GM19468 (cell line): ENCODE measurements at regions not wholly inside any gene's neighbourhood (a gene's known extent, or its start where the extent isn't known, plus 50 kb on each side); places are given as distances from the start of the nearest gene placed in this dataset.

Source experiments
- ATAC-seq: cut with Tn5 transposase; IDR thresholded peaks from one replicate; pipeline ENCODE4 v1.9.1; 2021; ENCODE audit warnings: mild to moderate bottlenecking, moderate library complexity, moderate number of reproducible peaks; ENCODE audit not compliant: unreplicated experiment; ENCODE audit errors: extremely low read depth

DNA sequence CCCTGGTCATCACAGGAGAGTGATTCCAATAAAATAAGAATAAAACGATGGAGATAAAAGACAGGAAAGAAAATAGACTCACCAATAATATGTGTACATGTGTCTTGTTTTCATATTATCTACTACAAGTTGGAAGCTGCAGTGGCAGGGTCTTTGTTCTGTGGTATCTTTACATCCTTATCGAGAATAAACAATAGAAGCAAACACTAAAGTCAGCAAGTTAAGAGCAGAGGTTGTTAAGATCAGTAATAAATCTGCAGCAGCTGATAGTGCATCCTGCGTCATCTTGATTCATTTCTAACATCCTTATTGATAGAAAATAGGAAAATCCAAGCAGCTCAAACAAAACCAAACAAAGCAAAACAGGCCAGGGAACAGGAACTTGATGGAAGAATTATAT, 107.4 kb downstream of the RPS29 start:
- no peak for ATAC-seq

- no peak for ATAC-seq
Observed at GRCh38 chr14:49467091-49467490, 119.1 kb downstream of the RPS29 start.

DNA sequence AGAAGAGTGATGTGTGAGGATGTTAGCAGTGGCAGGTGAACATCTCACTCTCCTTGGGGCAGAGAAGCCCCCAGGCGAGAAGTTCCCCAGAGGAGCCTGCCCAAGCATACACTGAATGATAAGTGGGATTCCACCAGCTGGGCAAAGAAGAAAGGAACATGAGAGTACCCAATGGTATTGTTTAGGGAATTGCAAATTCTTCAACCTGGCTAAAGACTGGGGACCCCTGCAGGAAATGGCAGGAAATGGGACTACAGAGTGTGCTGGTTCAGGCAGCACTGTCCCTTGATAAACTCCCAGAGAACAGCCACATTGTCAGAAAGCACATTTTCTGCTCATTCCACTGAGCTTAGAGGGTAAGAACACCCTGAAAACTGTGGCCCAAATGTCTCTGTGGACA, 121.3 kb downstream of the RPS29 start:
- no peak for ATAC-seq

DNA sequence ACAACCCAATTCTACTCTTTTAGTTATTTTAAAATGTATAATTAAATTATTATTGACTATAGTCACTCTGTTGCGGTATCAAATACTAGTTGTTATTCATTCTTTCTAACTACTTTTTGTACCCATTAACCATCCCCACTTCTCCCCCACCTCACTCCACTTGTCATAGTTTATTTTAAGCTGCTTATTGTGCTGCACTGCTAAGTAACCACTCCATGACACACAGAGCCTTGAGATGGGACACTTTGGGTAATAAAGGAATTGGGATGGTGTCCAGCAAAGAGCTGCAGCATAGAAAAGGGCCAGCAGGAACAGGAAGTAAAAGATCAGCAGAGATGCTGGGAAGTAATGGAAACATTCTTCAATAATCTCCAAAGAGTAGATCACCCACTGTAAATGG, 123.0 kb downstream of the RPS29 start:
- no peak for ATAC-seq

DNA sequence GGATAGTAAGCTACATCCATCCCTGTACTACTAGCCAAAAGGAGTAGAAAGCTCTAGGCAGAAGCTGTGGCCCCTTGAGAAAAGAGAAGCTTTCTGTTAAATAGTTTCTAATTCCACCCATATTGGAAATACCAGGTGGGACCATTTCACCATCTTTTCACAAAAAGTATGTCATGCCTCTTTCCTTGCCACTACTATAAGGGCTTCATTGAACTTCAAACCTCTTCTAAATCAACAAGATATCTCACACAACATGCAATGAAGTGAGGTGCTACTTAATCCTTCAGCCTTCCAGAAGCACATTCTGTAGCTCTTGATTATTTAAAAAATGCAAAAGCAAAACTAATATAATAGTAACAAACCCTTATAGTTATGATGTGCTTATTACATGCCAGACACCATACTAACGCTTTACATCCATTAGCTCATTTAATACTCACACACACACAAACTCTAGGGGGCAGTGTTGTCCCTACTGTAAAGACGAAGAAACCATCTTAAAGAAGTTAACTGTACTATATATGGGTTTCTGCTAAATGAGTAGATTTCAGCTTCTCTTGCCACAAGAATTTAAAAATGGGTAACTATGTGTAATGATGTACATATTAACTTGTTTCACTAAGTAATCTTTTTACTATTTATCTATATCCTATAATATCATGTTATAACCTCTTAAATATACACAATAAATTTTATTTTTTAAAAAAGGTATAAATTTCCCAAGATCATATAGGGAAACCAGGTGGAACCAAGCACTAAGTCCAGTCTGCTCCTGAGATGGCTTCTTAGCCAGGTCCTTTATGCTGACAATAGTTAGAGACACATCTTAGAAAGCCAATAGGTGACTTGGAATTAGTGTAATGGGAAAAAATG, 124.4 kb downstream of the RPS29 start:
- peak; percentile 76 for ATAC-seq

DNA sequence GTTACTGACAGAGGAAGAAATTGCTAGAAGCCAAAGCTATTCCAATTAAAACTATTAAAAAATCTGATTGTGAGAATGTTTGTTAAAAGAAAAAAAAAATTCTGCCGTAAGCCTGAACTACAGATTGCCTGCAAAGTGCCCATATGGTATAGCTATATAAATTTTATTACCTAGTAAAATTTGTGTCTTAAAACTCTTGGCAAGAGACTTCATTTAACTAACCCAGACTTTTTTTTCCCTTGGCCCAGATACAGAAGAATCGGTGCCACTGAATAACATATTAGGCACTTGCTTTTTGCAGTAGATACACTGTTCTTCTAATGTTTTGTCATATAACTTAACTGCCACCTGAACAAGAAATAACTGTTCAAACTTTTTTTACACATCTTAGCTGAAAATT, 125.5 kb downstream of the RPS29 start:
- ATAC-seq = no peak

GRCh38 chr14:49456589-49456988, 129.6 kb downstream of the RPS29 start:
- ATAC-seq = no peak

DNA sequence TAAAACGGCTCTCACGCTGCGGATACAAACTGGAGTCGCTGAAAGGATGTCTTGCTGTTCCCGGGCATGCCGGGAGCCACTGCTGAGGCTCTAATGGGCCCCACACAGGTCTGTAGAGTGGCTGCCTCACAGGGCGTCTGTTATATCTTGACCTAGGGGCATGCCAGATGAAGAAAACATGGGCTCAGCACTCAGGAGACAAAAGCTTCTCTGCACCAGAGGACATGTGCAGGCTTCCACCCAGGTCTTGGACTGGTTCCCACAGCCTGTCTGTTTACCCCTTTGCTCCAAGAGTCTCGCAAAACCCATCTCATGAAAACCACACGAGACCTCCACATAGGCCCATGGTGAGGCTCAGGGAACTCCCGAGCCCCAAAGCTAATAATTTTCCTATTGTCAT, 134.2 kb downstream of the RPS29 start:
- no peak for ATAC-seq

DNA sequence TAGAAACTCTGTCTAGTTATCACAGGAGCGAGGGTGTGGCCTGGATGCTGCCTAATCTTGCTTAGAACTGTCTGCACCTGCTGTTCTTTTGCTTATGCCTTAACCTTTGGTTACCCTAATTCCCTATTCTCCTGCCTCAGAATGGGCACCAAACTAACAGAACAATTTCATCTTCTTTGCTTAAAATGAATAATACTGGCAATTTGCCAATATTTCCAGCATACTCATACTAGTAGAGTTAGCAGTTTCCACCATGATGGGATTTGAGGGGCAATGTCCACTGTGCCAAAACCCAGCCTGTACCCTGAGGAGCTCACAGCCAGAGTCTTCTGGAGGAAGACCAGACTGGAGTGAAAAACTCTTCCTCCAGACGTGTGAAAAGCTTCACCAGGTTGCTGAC, 136.4 kb downstream of the RPS29 start:
- ATAC-seq = no peak

DNA sequence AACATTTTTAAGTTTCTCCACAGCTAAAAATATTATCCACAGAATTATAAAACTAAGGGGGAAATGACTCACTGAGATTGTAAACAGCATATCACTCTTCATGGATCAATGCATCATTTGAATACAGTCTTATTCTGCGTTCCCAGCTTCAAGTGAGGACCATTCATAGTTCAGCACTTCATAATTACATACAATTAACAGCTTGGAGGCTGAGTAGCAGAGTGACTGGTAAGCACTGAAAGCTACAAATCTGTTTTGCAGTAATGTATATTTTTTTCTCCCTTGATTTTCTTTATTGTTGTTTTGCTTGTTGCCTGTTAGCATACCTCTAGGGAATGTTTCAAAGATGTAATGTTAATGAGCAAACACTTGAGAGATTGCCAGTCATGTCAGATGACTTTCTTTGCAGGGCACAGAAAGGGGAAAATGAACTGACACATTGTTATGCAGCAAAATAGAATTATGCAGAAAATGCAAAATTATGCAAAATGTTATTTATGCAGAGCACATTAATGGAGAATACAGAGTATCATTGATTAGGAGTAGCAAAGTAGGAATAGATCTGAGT, 138.6 kb downstream of the RPS29 start:
- no peak for ATAC-seq

- no peak for ATAC-seq
Observed at GRCh38 chr14:49446801-49447200, 139.4 kb downstream of the RPS29 start.

DNA sequence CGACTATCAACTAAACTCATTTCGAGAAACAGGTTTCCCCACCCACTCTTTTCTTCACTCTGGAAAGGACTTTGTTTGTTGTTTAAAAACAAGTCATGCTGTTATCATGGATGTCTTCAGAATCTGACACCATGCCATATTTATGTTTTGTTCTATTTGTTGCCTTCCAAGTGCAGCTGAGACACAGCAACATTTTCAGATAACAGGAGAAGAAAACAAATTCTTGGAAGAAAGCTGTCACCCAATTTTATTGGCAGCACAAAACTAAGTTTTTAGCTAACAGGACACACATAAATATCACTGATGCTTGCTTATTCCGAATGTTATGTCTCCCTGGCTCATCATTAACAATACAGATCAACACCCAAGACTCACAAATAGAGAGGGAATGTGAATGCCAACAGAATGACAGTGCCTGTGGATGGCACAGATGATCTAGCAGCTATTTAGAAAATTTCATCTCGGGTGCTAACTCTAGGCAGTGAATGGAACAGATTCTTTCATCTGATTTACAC, 147.9 kb downstream of the RPS29 start:
- no peak for ATAC-seq

GRCh38 chr14:49428076-49428475, 158.1 kb downstream of the RPS29 start:
- no peak for ATAC-seq

GRCh38 chr14:49427117-49427516, 159.1 kb downstream of the RPS29 start:
- ATAC-seq = no peak

GRCh38 chr14:49425921-49426320, 160.3 kb downstream of the RPS29 start:
- no peak for ATAC-seq

GRCh38 chr14:49424436-49425331, 161.5 kb downstream of the RPS29 start:
- no peak for ATAC-seq

GRCh38 chr14:49420201-49420600, 166.0 kb downstream of the RPS29 start:
- no peak for ATAC-seq

DNA sequence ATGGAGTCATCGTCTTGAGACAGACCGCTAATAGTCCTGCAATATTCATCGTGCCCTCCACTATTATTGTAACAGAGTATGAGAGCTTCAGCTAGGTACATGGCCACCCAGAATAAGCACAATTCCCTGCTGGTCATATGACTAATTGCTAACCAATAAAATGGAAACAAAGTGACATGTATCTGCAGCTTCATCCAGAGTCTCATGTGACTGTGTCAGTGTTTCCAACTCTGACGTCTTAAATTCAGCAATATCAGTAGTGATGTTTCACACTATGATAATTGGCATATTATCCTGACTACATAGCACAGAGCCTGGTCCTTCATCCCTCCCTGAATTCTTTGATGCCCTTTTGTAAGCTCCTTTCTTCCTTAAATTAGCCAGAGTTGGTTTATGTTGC, 167.4 kb downstream of the RPS29 start:
- ATAC-seq = no peak

DNA sequence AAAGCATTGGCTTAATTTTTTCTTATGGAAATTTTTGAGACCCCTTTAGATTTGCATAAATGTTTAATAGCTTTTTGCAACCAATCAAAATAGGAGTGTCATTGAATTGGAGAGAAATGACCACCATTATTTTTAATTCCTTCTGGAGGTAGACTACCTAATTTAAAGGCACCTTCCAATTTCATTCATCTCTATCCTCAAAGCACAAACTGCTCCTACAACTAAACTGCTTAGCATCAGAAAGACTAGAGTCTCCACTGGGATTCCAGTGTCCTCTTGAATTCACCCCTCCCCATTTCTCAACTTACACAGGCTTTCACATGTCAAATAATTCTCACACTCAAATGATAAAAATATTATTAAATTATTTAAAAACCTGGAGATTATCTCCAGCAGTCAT, 168.4 kb downstream of the RPS29 start:
- no peak for ATAC-seq

GRCh38 chr14:49408187-49408933, 177.8 kb downstream of the RPS29 start:
- ATAC-seq = no peak
